Testis (tissue), 2 donors: ENCODE measurements at regions not wholly inside any gene's neighbourhood (a gene's known extent, or its start where the extent isn't known, plus 50 kb on each side); places are given as distances from the start of the nearest gene placed in this dataset.

Experiments used
- DNase-seq: peaks from one replicate; pipeline ENCODE4 v3.0.0-alpha.2; 2019
- H3K27ac ChIP-seq, 2 donors: fragments of 200-600 bp; sonication (generic); one replicate each; pipeline ENCODE4 v1.5.1; 2019
- H3K27me3 ChIP-seq: fragments of 200-600 bp; sonication (generic); one replicate; pipeline ENCODE4 v1.5.1; 2019
- H3K36me3 ChIP-seq: fragments of 200-600 bp; sonication (generic); one replicate; pipeline ENCODE4 v1.5.1; 2017; ENCODE audit warnings: low read depth; ENCODE audit errors: missing control alignments
- H3K4me1 ChIP-seq: fragments of 200-600 bp; sonication (generic); one replicate; pipeline ENCODE4 v1.5.1; 2019
- H3K4me3 ChIP-seq, 2 donors: fragments of 200-600 bp; sonication (generic); one replicate each; pipeline ENCODE4 v1.5.1; 2017 to 2019
- H3K9me3 ChIP-seq: fragments of 200-600 bp; sonication (generic); one replicate; pipeline ENCODE4 v1.5.1; 2017
- POLR2A ChIP-seq: fragments of 450-650 bp; IDR thresholded peaks from one replicate; pipeline ENCODE4 v1.6.1; 2017; ENCODE audit warnings: antibody characterized with exemption, mild to moderate bottlenecking, moderate library complexity
- WGBS, 2 donors: methylation state at CpG; one replicate each; pipeline ENCODE4 v1.1.5; 2018; 5-methylcytosine and 5-hydroxymethylcytosine counted together
- intact Hi-C: fragments of 100-400 bp; cut with DNase I; formaldehyde crosslinking; loops from one replicate; pipeline ENCODE4 v1.15.1; 2023; ENCODE audit warnings: low total_unique reads
- TF ChIP-seq, protein P1 (sequence below), 3 experiments: fragments of 450-650 bp in 2 of 3; fragments of 200-600 bp in 1 of 3; sonication (generic) in 1 of 3; IDR thresholded peaks; one replicate each; pipeline ENCODE4 v1.5.1; 2016 to 2019; ENCODE audit warnings: antibody characterized with exemption in 3 of 3, mild to moderate bottlenecking in 2 of 3, moderate library complexity in 1 of 3

DNA sequence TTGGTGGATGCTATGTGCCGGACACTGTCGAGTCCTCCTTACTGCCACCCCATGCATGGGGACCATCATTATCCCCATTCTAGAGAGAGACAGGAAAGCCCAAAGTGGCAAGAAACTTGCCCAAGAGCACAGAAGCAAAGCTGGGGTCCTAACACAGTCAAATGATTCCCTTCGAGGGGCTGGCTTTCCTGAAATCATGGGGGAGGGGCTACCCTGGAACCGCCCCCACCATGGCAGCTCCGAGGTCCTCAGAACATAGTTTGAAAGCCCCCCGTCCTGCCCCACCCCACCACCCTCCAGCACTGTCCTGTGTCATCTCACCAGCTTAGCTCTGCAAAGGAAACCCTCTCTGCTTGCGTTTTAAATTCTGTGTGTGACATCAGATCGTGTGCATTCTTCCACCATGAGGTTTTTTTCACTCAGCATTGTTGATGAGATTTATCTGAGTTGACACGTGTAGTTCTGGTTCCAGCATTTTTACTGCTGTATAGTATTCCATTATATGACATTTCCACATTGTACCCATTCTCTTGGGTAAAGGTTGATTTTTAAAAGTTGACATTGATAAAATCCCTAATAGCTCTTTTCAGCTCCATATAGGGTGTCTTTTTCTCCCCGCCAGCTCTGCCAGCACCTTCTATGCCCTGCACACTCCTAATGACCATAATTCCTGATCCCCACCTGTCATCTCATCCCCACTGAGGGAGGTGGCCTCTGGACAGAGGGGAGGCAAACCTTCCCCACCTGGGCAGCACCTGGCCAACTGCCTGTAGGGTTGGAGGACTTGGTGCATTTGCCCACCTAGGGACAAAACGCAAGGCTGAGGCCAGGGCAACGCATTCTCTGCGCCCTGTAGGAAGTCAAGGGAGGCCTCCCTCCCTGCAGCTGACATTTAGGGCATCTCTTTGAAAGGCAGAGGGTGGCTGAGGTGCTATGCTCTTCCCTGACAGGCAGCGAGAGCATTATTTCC is 100.2 kb upstream of the GPR26 start:
- H3K27ac ChIP-seq, result no peak overlapping the region
- no peaks in the 10 kb centered on the region for H3K4me1 ChIP-seq
- no peaks in the 10 kb centered on the region for H3K36me3 ChIP-seq
- no peak overlapping the region for H3K4me3 ChIP-seq
- intact Hi-C loops, result no loop called here
- no peak for TF ChIP-seq POLR2A
- TF ChIP-seq, protein P1, sequence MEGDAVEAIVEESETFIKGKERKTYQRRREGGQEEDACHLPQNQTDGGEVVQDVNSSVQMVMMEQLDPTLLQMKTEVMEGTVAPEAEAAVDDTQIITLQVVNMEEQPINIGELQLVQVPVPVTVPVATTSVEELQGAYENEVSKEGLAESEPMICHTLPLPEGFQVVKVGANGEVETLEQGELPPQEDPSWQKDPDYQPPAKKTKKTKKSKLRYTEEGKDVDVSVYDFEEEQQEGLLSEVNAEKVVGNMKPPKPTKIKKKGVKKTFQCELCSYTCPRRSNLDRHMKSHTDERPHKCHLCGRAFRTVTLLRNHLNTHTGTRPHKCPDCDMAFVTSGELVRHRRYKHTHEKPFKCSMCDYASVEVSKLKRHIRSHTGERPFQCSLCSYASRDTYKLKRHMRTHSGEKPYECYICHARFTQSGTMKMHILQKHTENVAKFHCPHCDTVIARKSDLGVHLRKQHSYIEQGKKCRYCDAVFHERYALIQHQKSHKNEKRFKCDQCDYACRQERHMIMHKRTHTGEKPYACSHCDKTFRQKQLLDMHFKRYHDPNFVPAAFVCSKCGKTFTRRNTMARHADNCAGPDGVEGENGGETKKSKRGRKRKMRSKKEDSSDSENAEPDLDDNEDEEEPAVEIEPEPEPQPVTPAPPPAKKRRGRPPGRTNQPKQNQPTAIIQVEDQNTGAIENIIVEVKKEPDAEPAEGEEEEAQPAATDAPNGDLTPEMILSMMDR (IDR thresholded peaks at IDR 0.05), result no peak
- 83 to 85% methylated on average over 14 of the region's 14 CpGs for WGBS, 2 donors
- no peaks in the 10 kb centered on the region for H3K27me3 ChIP-seq
- H3K9me3 ChIP-seq, result no peaks in the 10 kb centered on the region
- DNase-seq, result no peak

DNA sequence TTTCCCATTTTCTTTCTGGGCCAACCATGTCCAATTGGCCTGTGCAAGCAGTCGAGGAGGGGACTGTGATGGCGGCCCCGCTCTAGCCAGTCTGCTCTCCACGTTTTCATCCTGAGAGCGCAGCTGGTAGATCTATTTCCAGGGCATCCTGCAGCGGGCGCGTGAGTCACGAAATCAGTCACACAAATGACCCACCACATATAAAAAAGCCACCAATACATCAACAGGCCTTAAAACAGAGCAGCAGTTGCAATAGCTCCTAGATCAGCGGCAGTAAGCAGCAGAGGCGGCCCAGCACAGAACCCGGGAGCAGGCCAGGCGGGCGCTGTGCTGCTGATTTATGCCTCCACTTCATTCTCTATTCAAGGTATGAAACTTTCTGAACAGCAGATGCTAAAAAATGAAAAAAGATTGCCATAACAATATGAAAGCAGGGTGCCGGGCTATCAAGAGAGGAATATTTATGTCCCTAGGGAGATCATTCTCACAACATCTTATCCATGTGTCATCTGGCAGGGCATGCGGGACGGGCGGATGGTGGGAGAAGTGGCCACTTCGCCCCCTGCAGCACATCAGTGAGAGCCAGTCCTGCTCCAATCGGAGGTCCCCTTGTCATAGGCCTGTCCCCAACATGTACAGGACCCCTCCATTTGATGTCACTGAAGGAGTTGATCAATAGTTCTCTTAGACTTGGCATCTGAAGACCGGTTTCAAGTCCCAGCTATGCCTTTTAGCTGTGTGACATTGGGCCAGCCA is 98.0 kb upstream of the GPR26 start:
- intact Hi-C loops, result no loop called here
- TF ChIP-seq POLR2A, result no peak
- TF ChIP-seq, protein P1 (IDR thresholded peaks at IDR 0.05), result no peak
- H3K27ac ChIP-seq, result no peak overlapping the region
- no peaks in the 10 kb centered on the region for H3K4me1 ChIP-seq
- H3K9me3 ChIP-seq, result no peaks in the 10 kb centered on the region
- H3K27me3 ChIP-seq, result no peaks in the 10 kb centered on the region
- 89 to 90% methylated on average over 21 of the region's 21 CpGs for WGBS, 2 donors
- DNase-seq, result no peak
- H3K4me3 ChIP-seq, result no peak overlapping the region
- no peaks in the 10 kb centered on the region for H3K36me3 ChIP-seq

DNA sequence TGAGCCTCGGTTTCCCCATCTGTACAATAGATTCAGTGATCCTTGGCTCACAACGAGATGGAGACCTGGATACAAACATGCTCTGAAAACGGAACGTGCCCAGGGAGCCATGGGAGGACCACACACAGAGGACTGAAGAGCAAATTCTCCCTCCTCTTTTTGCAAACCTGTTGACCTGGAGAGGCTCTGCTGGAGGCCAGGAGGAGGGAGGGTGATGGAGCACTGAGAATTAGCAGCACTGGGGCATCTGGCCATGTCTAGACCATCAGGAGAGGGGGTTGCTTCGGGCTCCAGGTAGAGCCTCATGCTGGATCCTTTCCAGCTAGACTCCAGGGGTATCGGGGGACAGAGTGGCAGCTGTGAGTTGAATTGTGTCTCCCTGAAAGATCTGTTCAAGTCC is 97.4 kb upstream of the GPR26 start:
- H3K9me3 ChIP-seq, result no peaks in the 10 kb centered on the region

DNA sequence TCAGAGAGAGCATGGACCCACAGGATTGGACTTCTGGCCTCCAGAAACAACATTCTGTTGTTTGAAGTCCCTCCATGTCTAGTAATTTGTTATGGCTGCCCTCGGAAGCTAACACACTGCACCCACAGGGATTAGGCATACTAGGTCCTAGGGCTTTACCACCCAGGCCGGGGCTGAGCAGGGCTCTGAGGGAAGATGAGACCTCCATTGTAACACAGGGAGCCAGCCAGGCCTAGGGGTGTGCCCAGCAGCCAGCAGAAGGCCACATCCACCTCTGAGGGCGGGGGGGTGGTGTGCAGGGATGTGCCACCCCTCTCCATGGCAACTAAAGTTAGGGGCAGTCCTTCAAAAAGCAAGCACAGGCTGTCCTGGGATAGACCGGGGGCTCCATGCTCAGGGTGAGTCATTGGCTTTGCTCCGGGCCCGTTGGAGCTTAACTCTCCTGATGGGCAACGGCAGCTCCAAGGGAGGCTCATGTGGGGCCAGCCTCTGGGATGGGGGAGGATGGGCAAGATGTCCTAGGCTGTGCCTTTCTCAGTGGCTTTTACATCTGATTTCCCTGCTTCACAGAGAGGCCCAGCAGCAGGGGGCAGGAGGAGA is 96.6 kb upstream of the GPR26 start:
- 75 to 81% methylated on average over 5 to 7 of the region's 7 CpGs for WGBS, 2 donors
- Histone ChIP-seq H3K36me3 (no peaks in the 10 kb centered on the region), H3K27ac (no peak overlapping the region), H3K4me1 (no peaks in the 10 kb centered on the region), H3K27me3 (no peaks in the 10 kb centered on the region), H3K4me3 (no peak overlapping the region), H3K9me3 (no peaks in the 10 kb centered on the region)
- intact Hi-C loops, result no loop called here
- DNase-seq, result no peak
- TF ChIP-seq, protein P1 (IDR thresholded peaks at IDR 0.05), result no peak
- no peak for TF ChIP-seq POLR2A

More for the DNA sequence above, 97.4 kb upstream of the GPR26 start:
- H3K27me3 ChIP-seq, result no peaks in the 10 kb centered on the region
- intact Hi-C loops, result no loop called here
- no peak overlapping the region for H3K4me3 ChIP-seq
- H3K36me3 ChIP-seq, result no peaks in the 10 kb centered on the region
- TF ChIP-seq, protein P1 (IDR thresholded peaks at IDR 0.05), result no peak
- TF ChIP-seq POLR2A, result no peak
- H3K27ac ChIP-seq, result no peak overlapping the region
- 87% methylated on average over 6 of the region's 6 CpGs for WGBS, 2 donors
- no peaks in the 10 kb centered on the region for H3K4me1 ChIP-seq
- no peak for DNase-seq
